Adrenal gland (tissue), 5 donors: ENCODE measurements at regions not wholly inside any gene's neighbourhood (a gene's known extent, or its start where the extent isn't known, plus 50 kb on each side); places are given as distances from the start of the nearest gene placed in this dataset.

ENCODE experiments used
- CTCF ChIP-seq, 6 experiments: fragments of 450-650 bp in 4 of 6; fragments of 200-600 bp in 2 of 6; sonication (generic) in 1 of 6; IDR thresholded peaks; 1 replicate in 5 of 6; 2 replicates in 1 of 6; pipeline versions ENCODE4 v1.5.1 to v1.8.0; 2016 to 2021; ENCODE audit warnings: antibody characterized with exemption in 6 of 6, mild to moderate bottlenecking in 2 of 6, moderate library complexity in 1 of 6
- POLR2A ChIP-seq, 2 donors: fragments of 450-650 bp; IDR thresholded peaks; one replicate each; pipeline ENCODE4 v1.6.1; 2017; ENCODE audit warnings: antibody characterized with exemption in 2 of 2, mild to moderate bottlenecking in 2 of 2, moderate library complexity in 1 of 2
- donor health status: DM: no; HTN: no; CAD: no.

GRCh38 chr9:18136354-18136994 is 337.5 kb upstream of the ADAMTSL1 start:
- TF ChIP-seq CTCF (IDR thresholded peaks at IDR 0.05) (no peak), POLR2A (IDR thresholded peaks at IDR 0.05) (no peak)
